Naive thymus-derived CD8-positive, alpha-beta T cell (primary cell): ENCODE measurements at regions not wholly inside any gene's neighbourhood (a gene's known extent, or its start where the extent isn't known, plus 50 kb on each side); places are given as distances from the start of the nearest gene placed in this dataset.
A peak's percentile ranks its signal among the peaks of the same experiment; 100 is the strongest.

Experiments used
- ATAC-seq, 2 donors: fragments of 150-1000 bp; cut with Tn5 transposase in 1 of 2; sonication (Bioruptor Pico), chemical (Tn5 transposase) in 1 of 2; 1 replicate in 1 of 2; 2 replicates in 1 of 2; pipeline ENCODE4 v1.10.0; 2021; ENCODE audit warnings: mild to moderate bottlenecking in 2 of 2, moderate library complexity in 2 of 2
- POLR2A ChIA-PET: fragments of 350-600 bp; sonication (Branson Sonifier 250); formaldehyde crosslinking; loops from one replicate; lab custom pipeline; 2021; ENCODE audit warnings: antibody characterized with exemption; lab: Charles Lee
- DNase-seq, 10 donors: peaks; one replicate each; pipeline versions ENCODE4 v3.0.0 to v3.0.0-alpha.2; 2020 to 2022
- H3K27ac Mint-ChIP-seq, 10 donors: one replicate each; pipeline ENCODE4 v1.8.0; 2020 to 2022; ENCODE audit warnings: mild to moderate bottlenecking in 10 of 10, mixed read lengths in 10 of 10, moderate library complexity in 4 of 10, inconsistent platforms in 1 of 10
- H3K27me3 Mint-ChIP-seq, 5 donors: one replicate each; pipeline ENCODE4 v1.8.0; 2021 to 2022; ENCODE audit warnings: mixed read lengths in 5 of 5
- H3K36me3 Mint-ChIP-seq, 3 donors: one replicate each; pipeline ENCODE4 v1.8.0; 2020 to 2022; ENCODE audit warnings: mixed read lengths in 3 of 3, mild to moderate bottlenecking in 2 of 3, inconsistent platforms in 1 of 3
- H3K4me1 Mint-ChIP-seq, 4 donors: one replicate each; pipeline ENCODE4 v1.8.0; 2021 to 2022; ENCODE audit warnings: mixed read lengths in 4 of 4
- H3K4me3 Mint-ChIP-seq, 10 donors: one replicate each; pipeline ENCODE4 v1.8.0; 2020 to 2022; ENCODE audit warnings: mild to moderate bottlenecking in 10 of 10, mixed read lengths in 10 of 10, moderate library complexity in 6 of 10, inconsistent platforms in 1 of 10
- H3K9me3 Mint-ChIP-seq, 9 donors: one replicate each; pipeline ENCODE4 v1.8.0; 2020 to 2022; ENCODE audit warnings: mixed read lengths in 9 of 9, mild to moderate bottlenecking in 3 of 9, inconsistent platforms in 1 of 9, moderate library complexity in 1 of 9

GRCh38 chr10:131776496-131776895 lies 124.3 kb upstream of the PPP2R2D start:
- H3K9me3 Mint-ChIP-seq, result peaks cover 6 to 44% (median 31%) of the 10 kb centered on the region in 9 donors
- H3K27ac Mint-ChIP-seq, result no peak overlapping the region
- no peak overlapping the region for H3K4me3 Mint-ChIP-seq
- no peak for ATAC-seq
- H3K27me3 Mint-ChIP-seq, result peaks cover 0 to 26% (median 4%) of the 10 kb centered on the region in 5 donors
- no peak for DNase-seq
- peaks cover 0 to 2% (median 0%) of the 10 kb centered on the region in 4 donors for H3K4me1 Mint-ChIP-seq
- POLR2A ChIA-PET, result no interaction called here
- H3K36me3 Mint-ChIP-seq, result peaks cover 0 to 22% (median 2%) of the 10 kb centered on the region in 3 donors

GRCh38 chr10:131777162-131777561 lies 123.6 kb upstream of the PPP2R2D start:
- POLR2A ChIA-PET, result no interaction called here
- Mint-ChIP-seq H3K36me3 (peaks cover 0 to 22% (median 2%) of the 10 kb centered on the region in 3 donors), H3K27me3 (peaks cover 0 to 32% (median 8%) of the 10 kb centered on the region in 5 donors), H3K4me3 (no peak overlapping the region), H3K4me1 (peaks cover 0 to 2% (median 0%) of the 10 kb centered on the region in 4 donors), H3K27ac (no peak overlapping the region), H3K9me3 (peaks cover 6 to 45% (median 31%) of the 10 kb centered on the region in 9 donors)
- DNase-seq (no peak), ATAC-seq (no peak)

GRCh38 chr10:131777921-131778320 lies 122.9 kb upstream of the PPP2R2D start:
- H3K4me3 Mint-ChIP-seq, result no peak overlapping the region
- peaks cover 0 to 2% (median 0%) of the 10 kb centered on the region in 4 donors for H3K4me1 Mint-ChIP-seq
- H3K9me3 Mint-ChIP-seq, result peaks cover 6 to 49% (median 31%) of the 10 kb centered on the region in 9 donors
- H3K27ac Mint-ChIP-seq, result no peak overlapping the region
- POLR2A ChIA-PET, result no interaction called here
- no peak for DNase-seq
- H3K27me3 Mint-ChIP-seq, result peaks cover 3 to 35% (median 10%) of the 10 kb centered on the region in 5 donors
- no peak for ATAC-seq
- H3K36me3 Mint-ChIP-seq, result peaks cover 0 to 26% (median 2%) of the 10 kb centered on the region in 3 donors

GRCh38 chr10:131778385-131778784 lies 122.4 kb upstream of the PPP2R2D start:
- POLR2A ChIA-PET, result no interaction called here
- peaks cover 6 to 52% (median 31%) of the 10 kb centered on the region in 9 donors for H3K9me3 Mint-ChIP-seq
- peaks cover 3 to 33% (median 10%) of the 10 kb centered on the region in 5 donors for H3K27me3 Mint-ChIP-seq
- peaks cover 0 to 29% (median 2%) of the 10 kb centered on the region in 3 donors for H3K36me3 Mint-ChIP-seq
- H3K4me1 Mint-ChIP-seq, result peaks cover 0 to 2% (median 0%) of the 10 kb centered on the region in 4 donors
- ATAC-seq, result no peak
- no peak for DNase-seq
- H3K4me3 Mint-ChIP-seq, result no peak overlapping the region
- no peak overlapping the region for H3K27ac Mint-ChIP-seq

- DNase-seq (no peak), ATAC-seq (no peak)
- H3K27ac Mint-ChIP-seq, result no peak overlapping the region
- peaks cover 0 to 2% (median 0%) of the 10 kb centered on the region in 4 donors for H3K4me1 Mint-ChIP-seq
- POLR2A ChIA-PET, result no interaction called here
- H3K27me3 Mint-ChIP-seq, result peaks cover 3 to 33% (median 10%) of the 10 kb centered on the region in 5 donors
- H3K4me3 Mint-ChIP-seq, result no peak overlapping the region
- H3K9me3 Mint-ChIP-seq, result peaks cover 6 to 52% (median 31%) of the 10 kb centered on the region in 9 donors
- H3K36me3 Mint-ChIP-seq, result peaks cover 0 to 29% (median 2%) of the 10 kb centered on the region in 3 donors
Observed at GRCh38 chr10:131778842-131779241, 122.0 kb upstream of the PPP2R2D start.

GRCh38 chr10:131779661-131780394 lies 121.0 kb upstream of the PPP2R2D start:
- H3K36me3 Mint-ChIP-seq, result peaks cover 0 to 29% (median 2%) of the 10 kb centered on the region in 3 donors
- H3K27me3 Mint-ChIP-seq, result peaks cover 3 to 38% (median 10%) of the 10 kb centered on the region in 5 donors
- no peak for DNase-seq
- H3K4me1 Mint-ChIP-seq, result peaks cover 0 to 2% (median 0%) of the 10 kb centered on the region in 4 donors
- no peak for ATAC-seq
- no peak overlapping the region for H3K27ac Mint-ChIP-seq
- no peak overlapping the region for H3K4me3 Mint-ChIP-seq
- peaks cover 6 to 52% (median 31%) of the 10 kb centered on the region in 9 donors for H3K9me3 Mint-ChIP-seq
- POLR2A ChIA-PET, result no interaction called here

GRCh38 chr10:131781076-131781475 lies 119.7 kb upstream of the PPP2R2D start:
- H3K27me3 Mint-ChIP-seq, result peaks cover 3 to 47% (median 10%) of the 10 kb centered on the region in 5 donors
- ATAC-seq (no peak), DNase-seq (no peak)
- H3K4me1 Mint-ChIP-seq, result peaks cover 0 to 5% (median 0%) of the 10 kb centered on the region in 4 donors
- no peak overlapping the region for H3K27ac Mint-ChIP-seq
- POLR2A ChIA-PET, result no interaction called here
- H3K36me3 Mint-ChIP-seq, result peaks cover 0 to 28% (median 2%) of the 10 kb centered on the region in 3 donors
- H3K9me3 Mint-ChIP-seq, result peaks cover 6 to 43% (median 25%) of the 10 kb centered on the region in 9 donors
- H3K4me3 Mint-ChIP-seq, result no peak overlapping the region

GRCh38 chr10:131781791-131782190 lies 119.0 kb upstream of the PPP2R2D start:
- peak overlapping the region in 1 of 10 donors; percentile 26 for H3K27ac Mint-ChIP-seq
- POLR2A ChIA-PET, result no interaction called here
- H3K36me3 Mint-ChIP-seq, result peaks cover 0 to 21% (median 2%) of the 10 kb centered on the region in 3 donors
- peaks cover 5 to 36% (median 18%) of the 10 kb centered on the region in 9 donors for H3K9me3 Mint-ChIP-seq
- DNase-seq (no peak), ATAC-seq (no peak)
- H3K4me1 Mint-ChIP-seq, result peaks cover 0 to 5% (median 0%) of the 10 kb centered on the region in 4 donors
- H3K4me3 Mint-ChIP-seq, result no peak overlapping the region
- H3K27me3 Mint-ChIP-seq, result peaks cover 3 to 47% (median 10%) of the 10 kb centered on the region in 5 donors

GRCh38 chr10:131784363-131785120 lies 116.3 kb upstream of the PPP2R2D start:
- DNase-seq, result no peak

GRCh38 chr10:131785121-131785460 lies 115.7 kb upstream of the PPP2R2D start:
- Mint-ChIP-seq H3K9me3 (peaks cover 0 to 14% (median under 1%) of the 10 kb centered on the region in 9 donors), H3K4me1 (peaks cover 0 to 5% (median 0%) of the 10 kb centered on the region in 4 donors), H3K36me3 (peaks cover 0 to 8% (median 0%) of the 10 kb centered on the region in 3 donors), H3K27ac (no peak overlapping the region), H3K27me3 (peaks cover 4 to 51% (median 10%) of the 10 kb centered on the region in 5 donors), H3K4me3 (no peak overlapping the region)
- no peak for ATAC-seq
- DNase-seq, result no peak
- POLR2A ChIA-PET, result no interaction called here

More at GRCh38 chr10:131784363-131785120, 116.3 kb upstream of the PPP2R2D start:
- peaks cover 0 to 5% (median 0%) of the 10 kb centered on the region in 4 donors for H3K4me1 Mint-ChIP-seq
- H3K27ac Mint-ChIP-seq, result no peak overlapping the region
- H3K36me3 Mint-ChIP-seq, result peaks cover 0 to 8% (median 0%) of the 10 kb centered on the region in 3 donors
- peaks cover 0 to 15% (median 4%) of the 10 kb centered on the region in 9 donors for H3K9me3 Mint-ChIP-seq
- POLR2A ChIA-PET, result no interaction called here
- H3K4me3 Mint-ChIP-seq, result no peak overlapping the region
- ATAC-seq, result no peak
- H3K27me3 Mint-ChIP-seq, result peaks cover 4 to 57% (median 10%) of the 10 kb centered on the region in 5 donors

GRCh38 chr10:131786756-131787605 lies 113.8 kb upstream of the PPP2R2D start:
- Mint-ChIP-seq H3K4me3 (no peak overlapping the region), H3K36me3 (peaks cover 0 to 8% (median 0%) of the 10 kb centered on the region in 3 donors), H3K4me1 (peaks cover 0 to 3% (median 1%) of the 10 kb centered on the region in 4 donors), H3K9me3 (peaks cover 0 to 8% (median 0%) of the 10 kb centered on the region in 9 donors), H3K27ac (no peak overlapping the region), H3K27me3 (peaks cover 4 to 42% (median 6%) of the 10 kb centered on the region in 5 donors)
- ATAC-seq (no peak), DNase-seq (peak in 5 of 10 donors; percentile 5 to 33 (median 20))
- POLR2A ChIA-PET, result no interaction called here

GRCh38 chr10:131787961-131788360 lies 112.8 kb upstream of the PPP2R2D start:
- Mint-ChIP-seq H3K27ac (peak overlapping the region in 1 of 10 donors; percentile 15), H3K4me3 (no peak overlapping the region), H3K4me1 (peaks cover 0 to 3% (median 1%) of the 10 kb centered on the region in 4 donors), H3K27me3 (peaks cover 4 to 40% (median 5%) of the 10 kb centered on the region in 5 donors), H3K9me3 (peaks cover 0 to 2% (median 0%) of the 10 kb centered on the region in 9 donors), H3K36me3 (peaks cover 0 to 2% (median 0%) of the 10 kb centered on the region in 3 donors)
- DNase-seq (no peak), ATAC-seq (no peak)
- POLR2A ChIA-PET, result no interaction called here
